RWPE1 (cell line): ENCODE measurements at regions not wholly inside any gene's neighbourhood (a gene's known extent, or its start where the extent isn't known, plus 50 kb on each side); places are given as distances from the start of the nearest gene placed in this dataset.

Source experiments
- CTCF ChIA-PET: fragments of 350-600 bp; sonication (Branson Sonifier 250); formaldehyde crosslinking; extraction: SDS; loops from one replicate; lab custom pipeline; 2021; lab: Yijun Ruan, JAX
- POLR2A ChIA-PET: fragments of 400-600 bp; formaldehyde crosslinking; extraction: SDS; loops from one replicate; lab custom pipeline; 2020; ENCODE audit warnings: antibody characterized with exemption; ENCODE audit not compliant: low non-redundant PET; lab: Yijun Ruan, JAX
- DNase-seq: peaks from one replicate; pipeline ENCODE4 v3.0.0; 2012; ENCODE audit warnings: low spot score
- H3K27ac ChIP-seq: fragments of 450-650 bp; 2 replicates; pipeline ENCODE4 v1.5.1; 2017
- CTCF ChIP-seq: fragments of 450-650 bp; conservative IDR thresholded peaks from 2 replicates; pipeline ENCODE4 v1.5.1; 2017; ENCODE audit warnings: low read depth, mild to moderate bottlenecking

DNA sequence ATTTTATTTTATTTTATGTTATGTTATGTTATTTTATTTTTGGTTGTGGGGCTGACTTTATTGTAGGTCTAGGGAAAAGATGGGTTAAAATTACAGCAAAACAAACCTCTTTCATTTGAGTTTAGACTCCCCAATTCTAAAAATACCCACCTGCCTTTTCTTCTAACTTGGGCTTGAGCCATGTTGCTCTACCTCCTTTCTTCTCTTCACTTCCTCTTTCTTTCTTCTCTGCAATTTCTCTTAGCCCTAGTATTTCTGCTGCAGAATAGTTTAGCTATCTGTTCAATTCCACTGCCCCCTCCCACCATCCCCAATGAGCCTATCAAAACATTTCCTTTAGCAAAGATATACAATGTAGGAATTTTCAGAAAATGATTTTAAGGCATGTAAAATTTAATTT lies 653.3 kb downstream of the ARAP2 start:
- no peak for TF ChIP-seq CTCF
- ChIA-PET CTCF (interaction anchor here (0.7 kb wide), 1 partner anchor 10 kb away, joined by 3 read pairs; no protein-coding TSS in a partner anchor), POLR2A (no interaction called here)
- no peak overlapping the region for H3K27ac ChIP-seq
- DNase-seq = no peak

- DNase-seq = no peak
- CTCF ChIA-PET = no interaction called here
- H3K27ac ChIP-seq = no peak overlapping the region
- POLR2A ChIA-PET = no interaction called here
- TF ChIP-seq CTCF = no peak
Observed at GRCh38 chr4:35604252-35604651, 640.1 kb downstream of the ARAP2 start.

DNA sequence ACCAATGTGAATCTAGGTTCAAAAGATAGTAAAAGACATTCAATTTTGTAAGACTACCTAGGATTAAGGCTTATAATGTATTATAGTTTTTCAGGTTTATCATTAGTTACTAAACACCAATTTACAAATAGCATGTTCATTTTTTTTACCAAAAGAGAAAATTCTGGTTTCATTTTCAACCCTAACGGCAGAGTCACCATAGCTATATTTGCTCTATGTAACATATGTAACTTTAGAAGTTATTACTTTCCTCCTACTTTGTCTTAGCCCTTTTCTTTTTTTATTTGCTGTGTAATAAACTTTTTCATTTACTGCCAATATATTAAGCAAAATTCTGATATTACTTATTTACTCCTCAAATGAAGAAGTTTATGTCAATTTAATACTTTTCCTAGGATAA lies 639.6 kb downstream of the ARAP2 start:
- no peak overlapping the region for H3K27ac ChIP-seq
- no peak for DNase-seq
- TF ChIP-seq CTCF = no peak
- POLR2A ChIA-PET = no interaction called here
- CTCF ChIA-PET = interaction anchor here (0.7 kb wide), 1 partner anchor 49 kb away, joined by 3 read pairs; no protein-coding TSS in a partner anchor

GRCh38 chr4:35608205-35608604 lies 636.1 kb downstream of the ARAP2 start:
- H3K27ac ChIP-seq = no peak overlapping the region
- ChIA-PET POLR2A (no interaction called here), CTCF (no interaction called here)
- no peak for TF ChIP-seq CTCF
- no peak for DNase-seq

DNA sequence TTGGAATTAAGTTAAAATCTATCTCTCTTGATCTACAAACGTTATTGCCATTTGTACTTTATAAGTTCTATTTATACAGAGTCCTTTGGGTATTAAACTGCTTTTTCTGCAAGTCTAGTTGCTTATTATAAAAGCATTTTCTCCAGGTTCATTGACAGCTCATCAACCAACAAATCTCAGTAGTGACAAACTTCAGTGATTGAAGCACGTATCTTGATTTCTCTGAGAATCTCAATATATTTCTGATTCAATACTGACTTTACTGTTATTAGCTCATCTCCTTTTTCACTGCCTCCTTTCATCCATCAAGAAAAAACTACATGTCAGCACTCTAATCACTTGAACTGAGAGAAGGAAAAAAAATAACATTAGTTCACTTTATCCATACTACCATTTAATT lies 630.2 kb downstream of the ARAP2 start:
- ChIA-PET POLR2A (no interaction called here), CTCF (interaction anchor here (0.6 kb wide), 1 partner anchor 130 kb away, joined by 3 read pairs; no protein-coding TSS in a partner anchor)
- no peak overlapping the region for H3K27ac ChIP-seq
- TF ChIP-seq CTCF = no peak
- no peak for DNase-seq

DNA sequence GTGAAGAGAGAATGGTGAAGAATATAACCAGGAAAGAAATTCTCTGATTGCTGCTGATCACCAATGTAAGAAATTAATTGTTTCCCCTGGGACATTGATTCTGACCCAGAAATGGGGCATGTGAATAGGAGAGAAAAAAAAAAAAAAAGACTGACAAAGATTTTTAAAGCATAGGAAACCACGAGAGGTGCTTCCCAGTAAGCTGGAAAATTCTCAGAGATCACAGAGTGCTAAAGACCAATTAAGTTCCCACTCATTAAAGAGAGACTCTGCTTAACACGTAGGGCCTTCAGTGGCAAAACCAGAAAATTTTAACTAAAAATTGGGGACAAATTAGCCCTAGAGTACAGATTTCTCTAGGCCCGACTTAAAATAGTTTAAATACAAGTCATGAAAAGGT lies 604.4 kb downstream of the ARAP2 start:
- TF ChIP-seq CTCF = no peak
- CTCF ChIA-PET = no interaction called here
- H3K27ac ChIP-seq = no peak overlapping the region
- DNase-seq = no peak
- POLR2A ChIA-PET = no interaction called here
